Endodermal cell (in vitro differentiated cells): ENCODE measurements at regions not wholly inside any gene's neighbourhood (a gene's known extent, or its start where the extent isn't known, plus 50 kb on each side); places are given as distances from the start of the nearest gene placed in this dataset.

Experiments
- DNase-seq: peaks from one replicate; pipeline ENCODE4 v3.0.0-alpha.2; 2017
- H3K27ac ChIP-seq: 2 replicates; pipeline ENCODE4 v1.5.1; 2013; ENCODE audit warnings: mild to moderate bottlenecking, low read depth, low read length, moderate library complexity
- H3K27me3 ChIP-seq: 2 replicates; pipeline ENCODE4 v1.6.1; 2013; ENCODE audit warnings: mild to moderate bottlenecking, low read length, moderate library complexity; ENCODE audit not compliant: insufficient read depth, control insufficient read depth, poor library complexity, severe bottlenecking
- H3K36me3 ChIP-seq: 2 replicates; pipeline ENCODE4 v1.7.0; 2013; ENCODE audit warnings: mild to moderate bottlenecking, low read length, moderate library complexity; ENCODE audit not compliant: control insufficient read depth, insufficient read depth
- H3K4me1 ChIP-seq: one replicate; pipeline ENCODE4 v1.7.0; 2013; ENCODE audit warnings: low read length; ENCODE audit not compliant: control insufficient read depth, insufficient read depth
- H3K4me3 ChIP-seq: 2 replicates; pipeline ENCODE4 v1.5.1; 2013; ENCODE audit warnings: mild to moderate bottlenecking, low read length, moderate library complexity
- H3K9ac ChIP-seq: 2 replicates; pipeline ENCODE4 v1.6.1; 2013; ENCODE audit warnings: mild to moderate bottlenecking, low read length, moderate library complexity; ENCODE audit not compliant: poor library complexity, severe bottlenecking; ENCODE audit errors: extremely low read depth
- H3K9me3 ChIP-seq: 2 replicates; pipeline ENCODE4 v1.6.1; 2013; ENCODE audit warnings: mild to moderate bottlenecking, low read length, moderate library complexity; ENCODE audit not compliant: control insufficient read depth
- H3K27ac Mint-ChIP-seq: 2 replicates; pipeline ENCODE4 v1.8.0; 2020; ENCODE audit warnings: mixed read lengths
- H3K27me3 Mint-ChIP-seq: 2 replicates; pipeline ENCODE4 v1.8.0; 2021; ENCODE audit warnings: mild to moderate bottlenecking, mixed read lengths; ENCODE audit not compliant: insufficient read depth
- H3K36me3 Mint-ChIP-seq: 2 replicates; pipeline ENCODE4 v1.8.0; 2020; ENCODE audit warnings: low read depth, mixed read lengths
- H3K4me1 Mint-ChIP-seq: 2 replicates; pipeline ENCODE4 v1.8.0; 2020; ENCODE audit warnings: mixed read lengths
- H3K4me3 Mint-ChIP-seq: 2 replicates; pipeline ENCODE4 v1.8.0; 2020; ENCODE audit warnings: mild to moderate bottlenecking, moderate library complexity, mixed read lengths
- H3K9me3 Mint-ChIP-seq: 2 replicates; pipeline ENCODE4 v1.8.0; 2020; ENCODE audit warnings: mild to moderate bottlenecking, mixed read lengths
- CTCF ChIP-seq: fragments of 200-600 bp; sonication (generic); conservative IDR thresholded peaks from 2 replicates; pipeline ENCODE4 v1.5.0; 2021; ENCODE audit warnings: antibody characterized with exemption, mild to moderate bottlenecking
- WGBS, 2 experiments: methylation state at CpG; one replicate each; pipeline versions ENCODE4 v1.1.5 to v1.1.7; 2013; ENCODE audit warnings: missing lambda C conversion rate in 2 of 2, mixed read lengths in 1 of 2; ENCODE audit not compliant: insufficient coverage in 1 of 2, insufficient read length in 1 of 2; 5-methylcytosine and 5-hydroxymethylcytosine counted together

GRCh38 chr2:5519286-5519685, 172.9 kb upstream of the SOX11 start:
- Mint-ChIP-seq H3K27ac (no peak overlapping the region), H3K4me3 (no peak overlapping the region), H3K36me3 (no peaks in the 10 kb centered on the region), H3K27me3 (no peaks in the 10 kb centered on the region), H3K4me1 (no peaks in the 10 kb centered on the region), H3K9me3 (no peaks in the 10 kb centered on the region)
- no peak overlapping the region for H3K27ac ChIP-seq
- no peak overlapping the region for H3K4me3 ChIP-seq
- no peak for DNase-seq
- H3K27me3 ChIP-seq = no peaks in the 10 kb centered on the region
- H3K9ac ChIP-seq = no peak overlapping the region
- no peaks in the 10 kb centered on the region for H3K4me1 ChIP-seq
- no peaks in the 10 kb centered on the region for H3K36me3 ChIP-seq
- TF ChIP-seq CTCF = no peak
- no peaks in the 10 kb centered on the region for H3K9me3 ChIP-seq

- no peaks in the 10 kb centered on the region for H3K4me1 ChIP-seq
- H3K9me3 Mint-ChIP-seq = no peaks in the 10 kb centered on the region
- H3K9me3 ChIP-seq = no peaks in the 10 kb centered on the region
- no peaks in the 10 kb centered on the region for H3K36me3 ChIP-seq
- H3K4me3 Mint-ChIP-seq = no peak overlapping the region
- H3K27ac ChIP-seq = peak overlapping the region; percentile 96
- 55 to 74% methylated on average over 5 to 7 of the region's 7 CpGs for WGBS, 2 experiments
- no peak overlapping the region for H3K4me3 ChIP-seq
- no peak overlapping the region for H3K27ac Mint-ChIP-seq
- peak; percentile 51 for DNase-seq
- no peaks in the 10 kb centered on the region for H3K27me3 Mint-ChIP-seq
- H3K4me1 Mint-ChIP-seq = no peaks in the 10 kb centered on the region
- TF ChIP-seq CTCF = no peak
- no peak overlapping the region for H3K9ac ChIP-seq
- no peaks in the 10 kb centered on the region for H3K27me3 ChIP-seq
- no peaks in the 10 kb centered on the region for H3K36me3 Mint-ChIP-seq
Measured at GRCh38 chr2:5520463-5520972, 171.7 kb upstream of the SOX11 start.

- TF ChIP-seq CTCF = no peak
- DNase-seq = no peak
- H3K9ac ChIP-seq = no peak overlapping the region
Measured at GRCh38 chr2:5521461-5521860, 170.7 kb upstream of the SOX11 start.

More at GRCh38 chr2:5521461-5521860, 170.7 kb upstream of the SOX11 start:
- H3K27ac ChIP-seq = peak overlapping the region; percentile 96
- Mint-ChIP-seq H3K9me3 (no peaks in the 10 kb centered on the region), H3K27me3 (no peaks in the 10 kb centered on the region), H3K36me3 (no peaks in the 10 kb centered on the region), H3K4me3 (no peak overlapping the region), H3K27ac (no peak overlapping the region), H3K4me1 (no peaks in the 10 kb centered on the region)
- H3K27me3 ChIP-seq = no peaks in the 10 kb centered on the region
- no peaks in the 10 kb centered on the region for H3K9me3 ChIP-seq
- H3K4me3 ChIP-seq = no peak overlapping the region
- H3K4me1 ChIP-seq = no peaks in the 10 kb centered on the region
- H3K36me3 ChIP-seq = no peaks in the 10 kb centered on the region
- 70 to 86% methylated on average over 2 to 7 of the region's 7 CpGs for WGBS, 2 experiments
